Stimulated activated memory B cell treated with anti-CD40 and anti-IgM and Interleukin-4, amounts not matched to agents 10 μg/mL and 1 μg/mL and 100 μg/mL, for 72 hours (primary cell): ENCODE measurements at regions not wholly inside any gene's neighbourhood (a gene's known extent, or its start where the extent isn't known, plus 50 kb on each side); places are given as distances from the start of the nearest gene placed in this dataset.

Source experiments
- ATAC-seq: fragments of 150-1000 bp; cut with Tn5 transposase; 2 replicates; pipeline ENCODE4 v1.10.0; 2021
- H3K27ac Mint-ChIP-seq: one replicate; pipeline ENCODE4 v1.8.0; 2022; ENCODE audit warnings: mild to moderate bottlenecking, mixed read lengths
- H3K27me3 Mint-ChIP-seq: one replicate; pipeline ENCODE4 v1.8.0; 2022; ENCODE audit warnings: mixed read lengths
- H3K36me3 Mint-ChIP-seq: one replicate; pipeline ENCODE4 v1.8.0; 2022; ENCODE audit warnings: mixed read lengths
- H3K4me1 Mint-ChIP-seq: one replicate; pipeline ENCODE4 v1.8.0; 2022; ENCODE audit warnings: mixed read lengths
- H3K4me3 Mint-ChIP-seq: one replicate; pipeline ENCODE4 v1.8.0; 2022; ENCODE audit warnings: mild to moderate bottlenecking, moderate library complexity, mixed read lengths
- H3K9me3 Mint-ChIP-seq: one replicate; pipeline ENCODE4 v1.8.0; 2022; ENCODE audit warnings: mixed read lengths

DNA sequence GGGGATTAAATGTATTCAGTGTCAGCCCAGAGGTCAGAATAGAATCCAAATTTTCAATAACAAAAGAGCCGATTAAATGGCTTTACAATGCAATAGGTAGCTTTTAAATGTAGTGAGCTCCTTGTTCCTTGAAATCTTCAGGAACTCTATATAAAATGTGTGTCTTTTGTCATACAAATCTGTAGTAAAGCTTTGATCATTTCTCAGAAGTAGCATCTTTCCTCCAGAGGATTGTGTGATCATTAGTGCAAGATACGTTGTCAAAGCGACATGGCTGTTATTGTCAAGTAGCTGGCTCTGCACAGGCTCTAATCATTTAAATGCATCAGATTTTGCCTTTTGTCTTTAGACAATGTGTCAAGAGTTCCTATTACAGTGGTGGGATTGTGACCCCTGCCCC lies 116.1 kb upstream of the NAMPT start:
- peaks cover 16% of the 10 kb centered on the region for H3K27me3 Mint-ChIP-seq
- peaks cover 5% of the 10 kb centered on the region for H3K4me1 Mint-ChIP-seq
- peaks cover 5% of the 10 kb centered on the region for H3K9me3 Mint-ChIP-seq
- H3K4me3 Mint-ChIP-seq, result no peak overlapping the region
- no peak for ATAC-seq
- H3K36me3 Mint-ChIP-seq, result no peaks in the 10 kb centered on the region
- no peak overlapping the region for H3K27ac Mint-ChIP-seq

GRCh38 chr7:106398786-106399185 lies 114.0 kb upstream of the NAMPT start:
- Mint-ChIP-seq H3K36me3 (no peaks in the 10 kb centered on the region), H3K27ac (no peak overlapping the region), H3K27me3 (peaks cover 16% of the 10 kb centered on the region), H3K4me3 (no peak overlapping the region), H3K9me3 (peaks cover 5% of the 10 kb centered on the region), H3K4me1 (no peaks in the 10 kb centered on the region)
- no peak for ATAC-seq

DNA sequence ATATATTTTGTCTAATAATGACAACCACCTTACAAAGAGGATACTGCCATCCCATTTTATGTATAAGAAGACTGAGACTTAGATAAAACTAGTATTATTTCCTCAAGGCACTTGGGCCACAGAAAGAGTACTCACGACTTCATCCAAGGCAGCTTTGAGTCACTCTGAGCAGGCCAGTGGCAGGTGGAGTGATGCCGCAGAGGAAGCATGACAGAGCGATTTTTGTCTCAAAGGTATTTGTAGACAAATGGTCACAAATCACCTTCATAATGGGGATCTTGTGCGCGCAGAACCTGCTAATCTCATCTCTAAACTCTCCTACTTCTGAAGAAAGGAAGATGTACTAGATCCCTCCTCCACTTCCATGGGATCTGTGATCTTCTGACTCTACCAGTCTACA lies 113.2 kb upstream of the NAMPT start:
- no peaks in the 10 kb centered on the region for H3K36me3 Mint-ChIP-seq
- peaks cover 16% of the 10 kb centered on the region for H3K27me3 Mint-ChIP-seq
- ATAC-seq, result no peak
- H3K4me1 Mint-ChIP-seq, result no peaks in the 10 kb centered on the region
- H3K4me3 Mint-ChIP-seq, result no peak overlapping the region
- no peaks in the 10 kb centered on the region for H3K9me3 Mint-ChIP-seq
- no peak overlapping the region for H3K27ac Mint-ChIP-seq

GRCh38 chr7:106394526-106394925 lies 109.7 kb upstream of the NAMPT start:
- H3K27ac Mint-ChIP-seq, result no peak overlapping the region
- H3K4me3 Mint-ChIP-seq, result no peak overlapping the region
- peaks cover 16% of the 10 kb centered on the region for H3K27me3 Mint-ChIP-seq
- H3K4me1 Mint-ChIP-seq, result no peaks in the 10 kb centered on the region
- H3K36me3 Mint-ChIP-seq, result no peaks in the 10 kb centered on the region
- ATAC-seq, result no peak
- no peaks in the 10 kb centered on the region for H3K9me3 Mint-ChIP-seq

GRCh38 chr7:106393564-106394251 lies 108.9 kb upstream of the NAMPT start:
- no peak for ATAC-seq
- Mint-ChIP-seq H3K9me3 (no peaks in the 10 kb centered on the region), H3K36me3 (no peaks in the 10 kb centered on the region), H3K27ac (no peak overlapping the region), H3K4me3 (no peak overlapping the region), H3K27me3 (peaks cover 16% of the 10 kb centered on the region), H3K4me1 (no peaks in the 10 kb centered on the region)

GRCh38 chr7:106392590-106392989 lies 107.8 kb upstream of the NAMPT start:
- no peak overlapping the region for H3K27ac Mint-ChIP-seq
- ATAC-seq, result no peak
- H3K4me1 Mint-ChIP-seq, result no peaks in the 10 kb centered on the region
- H3K4me3 Mint-ChIP-seq, result no peak overlapping the region
- no peaks in the 10 kb centered on the region for H3K9me3 Mint-ChIP-seq
- H3K36me3 Mint-ChIP-seq, result no peaks in the 10 kb centered on the region
- peaks cover 5% of the 10 kb centered on the region for H3K27me3 Mint-ChIP-seq

DNA sequence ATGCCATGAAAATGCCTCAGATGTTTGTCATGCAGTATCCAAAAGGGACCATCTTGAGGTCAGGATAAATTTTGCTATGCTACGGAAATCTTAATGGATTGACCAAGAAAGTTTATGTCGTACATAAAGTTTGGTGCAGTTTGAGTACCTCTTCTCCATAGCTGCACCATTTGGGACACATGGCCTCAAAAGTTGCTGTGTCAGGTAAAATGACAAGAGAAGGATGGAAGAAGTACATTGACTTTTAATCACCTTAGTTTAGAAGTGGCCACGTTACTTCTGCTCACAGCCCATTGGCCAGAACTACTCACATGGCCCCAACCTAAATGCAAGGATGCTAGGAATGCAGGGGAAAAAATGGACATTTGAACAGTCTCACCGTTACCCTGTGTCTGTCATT lies 107.4 kb upstream of the NAMPT start:
- H3K27me3 Mint-ChIP-seq, result peaks cover under 1% of the 10 kb centered on the region
- no peak overlapping the region for H3K27ac Mint-ChIP-seq
- H3K36me3 Mint-ChIP-seq, result no peaks in the 10 kb centered on the region
- ATAC-seq, result no peak
- H3K4me1 Mint-ChIP-seq, result no peaks in the 10 kb centered on the region
- H3K4me3 Mint-ChIP-seq, result no peak overlapping the region
- H3K9me3 Mint-ChIP-seq, result no peaks in the 10 kb centered on the region

DNA sequence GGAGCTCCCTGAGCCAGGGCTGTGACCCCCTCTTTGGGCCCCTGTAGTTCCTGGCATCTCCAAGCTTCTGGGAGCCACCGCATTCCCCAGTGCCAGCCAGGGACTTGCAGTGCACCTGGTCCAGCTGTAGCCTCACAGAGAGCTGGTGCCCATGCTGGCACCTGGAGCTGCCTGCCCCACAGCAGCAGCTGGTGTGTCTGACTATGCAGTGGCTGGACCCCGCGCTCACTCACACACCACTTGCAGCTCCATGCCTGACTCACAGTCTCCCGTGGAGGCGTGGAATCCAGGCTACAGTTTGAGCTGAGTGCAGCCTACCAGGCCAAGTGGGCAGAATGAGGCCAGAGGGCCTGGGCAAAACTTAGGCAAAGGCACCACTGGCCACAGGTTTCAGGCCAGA lies 102.2 kb upstream of the NAMPT start:
- no peaks in the 10 kb centered on the region for H3K36me3 Mint-ChIP-seq
- no peak overlapping the region for H3K4me3 Mint-ChIP-seq
- ATAC-seq, result no peak
- no peaks in the 10 kb centered on the region for H3K27me3 Mint-ChIP-seq
- H3K27ac Mint-ChIP-seq, result no peak overlapping the region
- no peaks in the 10 kb centered on the region for H3K9me3 Mint-ChIP-seq
- no peaks in the 10 kb centered on the region for H3K4me1 Mint-ChIP-seq

GRCh38 chr7:106384373-106384772 lies 99.6 kb upstream of the NAMPT start:
- Mint-ChIP-seq H3K27ac (no peak overlapping the region), H3K4me3 (no peak overlapping the region), H3K4me1 (no peaks in the 10 kb centered on the region), H3K27me3 (no peaks in the 10 kb centered on the region), H3K36me3 (no peaks in the 10 kb centered on the region), H3K9me3 (no peaks in the 10 kb centered on the region)
- ATAC-seq, result no peak

- no peak for ATAC-seq
- H3K27ac Mint-ChIP-seq, result no peak overlapping the region
- H3K4me1 Mint-ChIP-seq, result peaks cover 1% of the 10 kb centered on the region
These were observed 98.1 kb upstream of the NAMPT start for GRCh38 chr7:106382929-106383328.

GRCh38 chr7:106382129-106382528 lies 97.3 kb upstream of the NAMPT start:
- no peak for ATAC-seq
- Mint-ChIP-seq H3K4me3 (no peak overlapping the region), H3K4me1 (peaks cover 6% of the 10 kb centered on the region), H3K27ac (no peak overlapping the region), H3K27me3 (no peaks in the 10 kb centered on the region), H3K36me3 (no peaks in the 10 kb centered on the region), H3K9me3 (no peaks in the 10 kb centered on the region)

More at GRCh38 chr7:106382929-106383328, 98.1 kb upstream of the NAMPT start:
- H3K4me3 Mint-ChIP-seq, result no peak overlapping the region
- no peaks in the 10 kb centered on the region for H3K36me3 Mint-ChIP-seq
- no peaks in the 10 kb centered on the region for H3K9me3 Mint-ChIP-seq
- no peaks in the 10 kb centered on the region for H3K27me3 Mint-ChIP-seq

GRCh38 chr7:106381252-106381651 lies 96.5 kb upstream of the NAMPT start:
- no peak overlapping the region for H3K4me3 Mint-ChIP-seq
- H3K27me3 Mint-ChIP-seq, result no peaks in the 10 kb centered on the region
- no peak for ATAC-seq
- no peaks in the 10 kb centered on the region for H3K9me3 Mint-ChIP-seq
- peaks cover 6% of the 10 kb centered on the region for H3K4me1 Mint-ChIP-seq
- no peak overlapping the region for H3K27ac Mint-ChIP-seq
- H3K36me3 Mint-ChIP-seq, result no peaks in the 10 kb centered on the region

DNA sequence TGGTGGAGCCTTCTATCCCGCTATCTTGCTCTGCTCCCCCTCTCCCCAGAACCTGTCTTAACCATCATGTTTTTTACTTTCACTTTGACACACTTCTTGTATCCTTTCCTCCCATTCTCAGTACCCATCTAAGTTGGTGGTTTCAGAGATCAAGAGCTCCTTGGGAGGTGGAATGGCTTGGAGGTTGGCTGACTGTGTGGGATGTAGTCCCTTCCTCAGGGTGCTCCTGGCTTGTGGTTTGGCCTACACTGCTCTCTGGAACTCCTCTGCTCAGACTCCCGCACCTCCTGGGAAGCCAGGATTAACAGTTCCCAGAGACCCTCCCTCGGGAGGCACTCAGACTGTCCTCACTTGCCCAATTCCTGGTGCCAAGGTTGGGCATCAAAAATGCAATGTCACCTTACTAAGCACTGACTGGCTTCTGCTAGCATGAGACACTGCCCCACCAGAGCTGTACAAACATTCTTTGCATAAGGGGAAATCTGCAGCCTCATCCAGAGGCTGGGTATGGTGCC lies 93.1 kb upstream of the NAMPT start:
- Mint-ChIP-seq H3K9me3 (no peaks in the 10 kb centered on the region), H3K27ac (no peak overlapping the region), H3K4me3 (no peak overlapping the region), H3K27me3 (no peaks in the 10 kb centered on the region), H3K36me3 (no peaks in the 10 kb centered on the region), H3K4me1 (peaks cover 6% of the 10 kb centered on the region)
- ATAC-seq, result no peak

DNA sequence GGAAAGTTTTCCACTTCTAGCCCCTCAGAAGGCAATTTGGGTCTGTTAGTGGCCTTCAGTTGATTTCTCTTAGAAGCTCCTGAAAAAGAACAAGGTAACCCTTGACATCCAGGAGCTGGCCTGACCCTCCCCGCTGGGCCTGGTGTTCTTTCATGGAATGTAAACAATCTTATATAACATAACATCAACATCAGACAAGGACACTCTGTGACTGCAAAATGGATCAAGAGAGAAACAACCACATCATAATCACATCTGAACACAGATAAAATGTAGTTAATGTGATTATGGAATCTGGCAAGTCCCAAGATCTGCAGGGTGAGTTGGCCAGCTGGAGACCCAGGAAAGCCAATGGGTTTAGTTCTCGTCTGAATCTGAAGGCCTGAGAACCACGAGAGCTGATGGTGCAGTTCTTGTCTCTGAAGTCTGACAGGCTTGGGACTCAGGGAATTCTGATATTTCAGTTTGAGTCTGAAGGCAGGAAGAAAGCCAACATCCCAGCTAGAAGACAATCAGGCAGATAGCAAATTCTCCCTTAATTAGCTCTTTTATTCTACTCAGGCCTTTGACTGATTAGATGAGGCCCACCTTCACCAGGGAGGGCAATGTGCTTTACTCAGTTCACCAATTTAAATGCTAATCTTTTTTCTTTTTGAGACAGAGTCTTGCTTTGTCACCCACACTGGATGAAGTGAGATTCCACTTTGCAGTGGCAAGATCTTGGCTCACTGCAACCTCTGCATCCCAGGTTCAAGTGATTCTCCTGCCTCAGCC lies 91.4 kb upstream of the NAMPT start:
- ATAC-seq, result no peak
- no peaks in the 10 kb centered on the region for H3K27me3 Mint-ChIP-seq
- H3K27ac Mint-ChIP-seq, result no peak overlapping the region
- H3K9me3 Mint-ChIP-seq, result no peaks in the 10 kb centered on the region
- H3K4me3 Mint-ChIP-seq, result no peak overlapping the region
- no peaks in the 10 kb centered on the region for H3K36me3 Mint-ChIP-seq
- peaks cover 6% of the 10 kb centered on the region for H3K4me1 Mint-ChIP-seq

DNA sequence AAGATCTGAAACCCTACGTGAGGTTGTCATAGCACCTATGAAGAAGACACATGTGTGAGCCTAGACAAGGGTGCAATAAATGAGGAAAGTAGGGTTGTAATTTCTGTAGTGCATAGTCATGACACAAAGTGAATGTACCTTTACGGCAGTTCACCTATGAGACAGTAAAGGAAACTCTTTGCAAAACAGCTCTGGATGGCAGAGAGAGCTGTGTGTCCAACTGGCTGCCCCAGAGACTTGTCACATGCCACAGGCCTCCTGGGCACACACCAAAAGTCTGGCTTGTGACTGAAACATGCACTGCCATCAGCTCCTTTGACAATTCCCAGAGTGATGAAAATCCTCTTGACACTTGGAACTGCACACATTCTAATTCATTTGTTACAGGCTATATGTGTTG lies 90.7 kb upstream of the NAMPT start:
- Mint-ChIP-seq H3K27ac (no peak overlapping the region), H3K9me3 (no peaks in the 10 kb centered on the region), H3K36me3 (no peaks in the 10 kb centered on the region), H3K27me3 (no peaks in the 10 kb centered on the region), H3K4me1 (peaks cover 6% of the 10 kb centered on the region), H3K4me3 (no peak overlapping the region)
- no peak for ATAC-seq

DNA sequence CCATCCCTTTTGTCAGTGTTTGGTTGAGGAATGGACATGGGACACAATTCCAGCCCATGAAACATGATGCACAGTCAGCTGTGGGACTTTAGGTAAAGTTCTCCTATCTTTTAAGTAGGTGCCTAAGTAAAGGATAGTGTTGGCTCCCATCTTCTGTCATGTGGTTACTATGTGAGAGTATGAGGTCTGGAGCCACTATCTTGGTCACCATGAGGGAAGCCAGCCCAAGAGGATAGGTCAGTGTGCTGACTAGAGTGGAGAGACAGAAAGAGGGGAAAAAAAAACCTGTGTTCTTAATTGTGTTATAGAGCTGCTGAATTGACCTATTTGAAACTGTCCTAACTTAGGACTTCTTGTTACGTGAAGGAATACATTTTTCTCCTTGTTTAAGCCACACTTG lies 89.7 kb upstream of the NAMPT start:
- Mint-ChIP-seq H3K27me3 (no peaks in the 10 kb centered on the region), H3K27ac (no peak overlapping the region), H3K9me3 (no peaks in the 10 kb centered on the region), H3K4me1 (peaks cover 6% of the 10 kb centered on the region), H3K36me3 (no peaks in the 10 kb centered on the region), H3K4me3 (no peak overlapping the region)
- no peak for ATAC-seq
